DOHH2 (cell line): ENCODE measurements at regions not wholly inside any gene's neighbourhood (a gene's known extent, or its start where the extent isn't known, plus 50 kb on each side); places are given as distances from the start of the nearest gene placed in this dataset.

Source experiments
- H3F3A ChIP-seq: fragments of 200-600 bp; sonication (generic), shearing (Covaris generic); 2 replicates; pipeline ENCODE4 v1.6.0; 2016; ENCODE audit warnings: antibody characterized with exemption, mild to moderate bottlenecking; ENCODE audit not compliant: control insufficient read depth, insufficient read depth
- H3K27ac ChIP-seq: fragments of 200-600 bp; sonication (generic); 2 replicates; pipeline ENCODE4 v1.5.1; 2014; ENCODE audit warnings: low read depth, mild to moderate bottlenecking, low read length, moderate library complexity
- H3K27me3 ChIP-seq: fragments of 200-600 bp; sonication (generic); 2 replicates; pipeline ENCODE4 v1.6.1; 2014; ENCODE audit warnings: mild to moderate bottlenecking, low read length, mixed read lengths; ENCODE audit not compliant: control insufficient read depth
- H3K36me3 ChIP-seq: fragments of 200-600 bp; sonication (generic); 2 replicates; pipeline ENCODE4 v1.6.1; 2014; ENCODE audit warnings: mild to moderate bottlenecking, low read length, moderate library complexity, mixed read lengths; ENCODE audit not compliant: control insufficient read depth
- H3K4me1 ChIP-seq: fragments of 200-600 bp; sonication (generic); 2 replicates; pipeline ENCODE4 v1.6.1; 2014; ENCODE audit warnings: mild to moderate bottlenecking, low read length, mixed read lengths; ENCODE audit not compliant: control insufficient read depth
- H3K4me2 ChIP-seq: fragments of 200-600 bp; sonication (generic); 2 replicates; pipeline ENCODE4 v1.6.0; 2014; ENCODE audit warnings: mild to moderate bottlenecking, low read length, moderate library complexity
- H3K4me3 ChIP-seq: fragments of 200-600 bp; sonication (generic); 2 replicates; pipeline ENCODE4 v1.5.1; 2014; ENCODE audit warnings: mild to moderate bottlenecking, low read length, mixed read lengths
- H3K79me2 ChIP-seq: fragments of 200-600 bp; sonication (generic); 2 replicates; pipeline ENCODE4 v1.6.1; 2014; ENCODE audit warnings: mild to moderate bottlenecking, low read length, mixed read lengths; ENCODE audit not compliant: control insufficient read depth
- H3K9me2 ChIP-seq: fragments of 200-600 bp; sonication (generic); replicated peaks from 2 replicates; pipeline ENCODE4 v1.6.1; 2014; ENCODE audit warnings: mild to moderate bottlenecking, low read length, mixed read lengths; ENCODE audit not compliant: control insufficient read depth
- H3K9me3 ChIP-seq: fragments of 200-600 bp; sonication (generic); 2 replicates; pipeline ENCODE4 v1.6.1; 2014; ENCODE audit warnings: antibody characterized with exemption, low read length, mixed read lengths; ENCODE audit not compliant: control insufficient read depth, insufficient read depth
- H4K20me1 ChIP-seq: fragments of 200-600 bp; sonication (generic); 2 replicates; pipeline ENCODE4 v1.6.0; 2014; ENCODE audit warnings: low read depth, mild to moderate bottlenecking, antibody characterized with exemption, low read length, moderate library complexity; ENCODE audit not compliant: control insufficient read depth, insufficient read depth
- EZH2phosphoT487 ChIP-seq: fragments of 200-600 bp; sonication (generic); IDR thresholded peaks from 2 replicates; pipeline ENCODE4 v1.6.1; 2017; ENCODE audit warnings: borderline replicate concordance, mild to moderate bottlenecking, antibody characterized with exemption, low read length, moderate library complexity, mixed read lengths
- TF ChIP-seq, protein P1 (sequence below): fragments of 200-600 bp; sonication (generic); IDR thresholded peaks from one replicate; pipeline ENCODE4 v1.5.1; 2014; ENCODE audit warnings: antibody characterized with exemption, mild to moderate bottlenecking, low read depth, low read length; ENCODE audit not compliant: poor library complexity, severe bottlenecking

DNA sequence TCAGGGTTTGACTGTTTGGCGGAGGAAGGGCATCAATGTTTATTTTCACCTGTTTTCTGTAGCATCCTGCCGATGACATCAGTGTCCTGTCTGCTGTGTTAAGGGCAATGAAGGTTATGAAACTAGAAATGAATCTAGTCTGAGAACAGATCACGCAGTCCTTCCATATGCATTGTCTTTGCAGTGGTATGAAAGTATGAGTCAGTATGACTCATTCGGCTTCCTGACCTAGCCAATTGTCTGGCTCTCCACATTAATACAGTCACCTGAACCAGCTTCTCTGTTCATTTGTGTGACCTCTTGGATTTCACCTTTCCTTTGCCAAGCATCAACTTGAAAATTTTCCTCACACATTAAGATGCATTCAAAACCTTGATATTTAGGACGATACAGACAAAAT, 353.8 kb downstream of the RND3 start:
- no peaks in the 10 kb centered on the region for H3K9me2 ChIP-seq
- no peaks in the 10 kb centered on the region for H3K9me3 ChIP-seq
- no peak overlapping the region for H3K4me3 ChIP-seq
- H3K79me2 ChIP-seq, result no peaks in the 10 kb centered on the region
- no peaks in the 10 kb centered on the region for H3K4me1 ChIP-seq
- H3K27ac ChIP-seq, result no peak overlapping the region
- no peaks in the 10 kb centered on the region for H3K36me3 ChIP-seq
- H4K20me1 ChIP-seq, result no peaks in the 10 kb centered on the region
- no peaks in the 10 kb centered on the region for H3F3A ChIP-seq
- no peaks in the 10 kb centered on the region for H3K27me3 ChIP-seq
- TF ChIP-seq, protein P1, sequence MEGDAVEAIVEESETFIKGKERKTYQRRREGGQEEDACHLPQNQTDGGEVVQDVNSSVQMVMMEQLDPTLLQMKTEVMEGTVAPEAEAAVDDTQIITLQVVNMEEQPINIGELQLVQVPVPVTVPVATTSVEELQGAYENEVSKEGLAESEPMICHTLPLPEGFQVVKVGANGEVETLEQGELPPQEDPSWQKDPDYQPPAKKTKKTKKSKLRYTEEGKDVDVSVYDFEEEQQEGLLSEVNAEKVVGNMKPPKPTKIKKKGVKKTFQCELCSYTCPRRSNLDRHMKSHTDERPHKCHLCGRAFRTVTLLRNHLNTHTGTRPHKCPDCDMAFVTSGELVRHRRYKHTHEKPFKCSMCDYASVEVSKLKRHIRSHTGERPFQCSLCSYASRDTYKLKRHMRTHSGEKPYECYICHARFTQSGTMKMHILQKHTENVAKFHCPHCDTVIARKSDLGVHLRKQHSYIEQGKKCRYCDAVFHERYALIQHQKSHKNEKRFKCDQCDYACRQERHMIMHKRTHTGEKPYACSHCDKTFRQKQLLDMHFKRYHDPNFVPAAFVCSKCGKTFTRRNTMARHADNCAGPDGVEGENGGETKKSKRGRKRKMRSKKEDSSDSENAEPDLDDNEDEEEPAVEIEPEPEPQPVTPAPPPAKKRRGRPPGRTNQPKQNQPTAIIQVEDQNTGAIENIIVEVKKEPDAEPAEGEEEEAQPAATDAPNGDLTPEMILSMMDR, result no peak
- TF ChIP-seq EZH2phosphoT487, result no peak
- no peak overlapping the region for H3K4me2 ChIP-seq

DNA sequence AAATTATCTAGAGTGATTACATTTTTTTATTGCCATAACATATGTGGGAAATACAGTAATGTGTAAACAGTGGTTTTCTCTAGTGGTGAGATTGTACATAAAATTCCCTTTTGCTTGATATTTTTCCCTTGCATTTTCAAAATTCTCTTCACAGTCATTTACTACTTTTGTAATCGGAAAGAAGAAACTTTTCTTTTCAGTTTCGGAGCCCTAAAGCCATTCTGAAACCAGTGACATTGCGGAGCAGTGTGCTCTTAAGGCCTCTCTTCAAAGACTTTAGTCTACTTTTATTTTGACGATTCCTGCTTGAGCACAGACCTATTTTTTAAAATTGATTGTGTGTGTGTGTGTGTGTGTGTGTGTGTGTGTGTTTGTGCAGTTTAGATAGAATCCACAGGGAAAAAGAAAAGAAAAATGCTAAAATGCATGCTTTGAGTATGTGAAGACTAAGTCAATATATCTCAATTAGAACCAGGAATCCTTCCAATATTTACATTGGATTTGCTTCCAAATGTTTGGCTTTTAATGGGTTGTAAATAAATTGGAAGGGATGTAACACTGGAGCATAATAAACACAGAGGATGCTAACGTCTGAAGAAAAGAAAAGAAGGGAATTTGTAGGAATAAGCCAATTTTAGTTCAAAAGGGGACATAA, 357.4 kb downstream of the RND3 start:
- no peaks in the 10 kb centered on the region for H3K36me3 ChIP-seq
- no peaks in the 10 kb centered on the region for H3K4me1 ChIP-seq
- H3K9me3 ChIP-seq, result no peaks in the 10 kb centered on the region
- H3K9me2 ChIP-seq, result no peaks in the 10 kb centered on the region
- no peak overlapping the region for H3K4me2 ChIP-seq
- H3F3A ChIP-seq, result no peaks in the 10 kb centered on the region
- no peaks in the 10 kb centered on the region for H3K79me2 ChIP-seq
- no peak overlapping the region for H3K4me3 ChIP-seq
- no peak overlapping the region for H3K27ac ChIP-seq
- H4K20me1 ChIP-seq, result no peaks in the 10 kb centered on the region
- H3K27me3 ChIP-seq, result no peaks in the 10 kb centered on the region
- TF ChIP-seq, protein P1, result no peak
- TF ChIP-seq EZH2phosphoT487, result no peak

DNA sequence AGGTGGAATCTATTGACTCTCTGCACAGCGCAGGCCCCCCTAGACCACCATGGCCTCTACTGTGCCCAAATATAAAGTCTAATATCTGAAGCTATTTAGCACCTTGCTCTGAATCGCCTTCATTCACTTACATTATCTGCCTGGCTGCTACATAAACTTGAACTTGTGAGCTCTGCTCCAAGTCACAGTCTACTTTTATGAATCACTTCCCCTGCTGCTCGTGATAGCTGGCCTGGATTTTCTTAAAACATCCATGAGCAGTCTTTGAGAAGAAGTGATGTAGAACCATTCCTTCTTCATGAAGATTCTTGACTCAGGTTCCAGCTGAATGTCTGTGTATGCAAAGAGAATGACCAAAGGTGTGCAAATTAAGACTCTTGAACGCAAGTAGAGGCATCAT, 359.5 kb downstream of the RND3 start:
- Histone ChIP-seq H3K4me1 (no peaks in the 10 kb centered on the region), H3K27me3 (no peaks in the 10 kb centered on the region), H3K36me3 (no peaks in the 10 kb centered on the region), H3K27ac (no peak overlapping the region), H3K9me2 (no peaks in the 10 kb centered on the region), H4K20me1 (no peaks in the 10 kb centered on the region), H3F3A (no peaks in the 10 kb centered on the region), H3K4me2 (no peak overlapping the region), H3K79me2 (no peaks in the 10 kb centered on the region), H3K9me3 (no peaks in the 10 kb centered on the region), H3K4me3 (no peak overlapping the region)
- TF ChIP-seq, protein P1, result no peak
- TF ChIP-seq EZH2phosphoT487, result no peak
